ENCODE measurements at regions not wholly inside any gene's neighbourhood (a gene's known extent, or its start where the extent isn't known, plus 50 kb on each side); places are given as distances from the start of the nearest gene placed in this dataset.

DNA sequence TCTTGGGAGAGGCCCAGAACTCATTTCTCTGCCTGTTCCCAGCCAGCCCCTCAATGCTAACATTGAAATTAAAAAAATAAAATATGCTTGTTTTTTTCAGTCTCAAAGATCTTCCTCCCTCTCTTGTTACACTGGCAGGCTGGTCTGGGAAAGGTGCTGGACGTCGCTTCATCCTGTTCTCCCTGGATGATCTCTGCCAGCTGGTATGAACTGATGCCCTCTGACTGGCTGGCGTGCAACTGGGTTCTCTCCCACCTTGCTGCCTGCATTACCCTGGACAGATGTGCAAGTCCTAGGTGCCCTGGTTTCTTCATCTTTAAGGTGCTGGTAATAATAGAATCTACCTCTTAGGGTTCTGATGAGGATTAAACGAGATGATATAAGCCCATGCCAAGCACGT, 263.9 kb upstream of the PROK2 start:
- CTCF ChIA-PET: interaction anchor here (0.6 kb wide), 1 partner anchor 10 kb away, joined by 3 read pairs; no protein-coding TSS in a partner anchor
- H3K4me1 ChIP-seq: no peaks in the 10 kb centered on the region
- H3K4me3 ChIP-seq: no peak overlapping the region
- no peak overlapping the region for H3K4me2 ChIP-seq
- POLR2A ChIA-PET: no interaction called here
- no peak for FAIRE-seq
- DNase-seq (ENCODE audit: low read depth in 1 of 2, low spot score in 1 of 2): no peak
- no peaks in the 10 kb centered on the region for H3K9me3 ChIP-seq
- no peak for TF ChIP-seq CHD2 (IDR thresholded peaks at IDR 0.05; ENCODE audit: low read length, partially characterized antibody)
- TF ChIP-seq E2F6 (IDR thresholded peaks at IDR 0.05; ENCODE audit: borderline replicate concordance, low read depth): no peak
- TF ChIP-seq RCOR1 (IDR thresholded peaks at IDR 0.05; ENCODE audit: low read depth, low read length): no peak
- TF ChIP-seq KDM5A (IDR thresholded peaks at IDR 0.05): no peak
- TF ChIP-seq, protein P1, sequence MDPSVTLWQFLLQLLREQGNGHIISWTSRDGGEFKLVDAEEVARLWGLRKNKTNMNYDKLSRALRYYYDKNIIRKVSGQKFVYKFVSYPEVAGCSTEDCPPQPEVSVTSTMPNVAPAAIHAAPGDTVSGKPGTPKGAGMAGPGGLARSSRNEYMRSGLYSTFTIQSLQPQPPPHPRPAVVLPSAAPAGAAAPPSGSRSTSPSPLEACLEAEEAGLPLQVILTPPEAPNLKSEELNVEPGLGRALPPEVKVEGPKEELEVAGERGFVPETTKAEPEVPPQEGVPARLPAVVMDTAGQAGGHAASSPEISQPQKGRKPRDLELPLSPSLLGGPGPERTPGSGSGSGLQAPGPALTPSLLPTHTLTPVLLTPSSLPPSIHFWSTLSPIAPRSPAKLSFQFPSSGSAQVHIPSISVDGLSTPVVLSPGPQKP (IDR thresholded peaks at IDR 0.05; ENCODE audit: low read depth, low read length): no peak
- no peak for TF ChIP-seq HDAC2 (IDR thresholded peaks at IDR 0.05)
- TF ChIP-seq, protein P2, sequence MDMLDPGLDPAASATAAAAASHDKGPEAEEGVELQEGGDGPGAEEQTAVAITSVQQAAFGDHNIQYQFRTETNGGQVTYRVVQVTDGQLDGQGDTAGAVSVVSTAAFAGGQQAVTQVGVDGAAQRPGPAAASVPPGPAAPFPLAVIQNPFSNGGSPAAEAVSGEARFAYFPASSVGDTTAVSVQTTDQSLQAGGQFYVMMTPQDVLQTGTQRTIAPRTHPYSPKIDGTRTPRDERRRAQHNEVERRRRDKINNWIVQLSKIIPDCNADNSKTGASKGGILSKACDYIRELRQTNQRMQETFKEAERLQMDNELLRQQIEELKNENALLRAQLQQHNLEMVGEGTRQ (IDR thresholded peaks at IDR 0.05): no peak
- TF ChIP-seq NFE2L2 (conservative IDR thresholded peaks at IDR 0.05; ENCODE audit: low read length): no peak
- TF ChIP-seq, protein P3, sequence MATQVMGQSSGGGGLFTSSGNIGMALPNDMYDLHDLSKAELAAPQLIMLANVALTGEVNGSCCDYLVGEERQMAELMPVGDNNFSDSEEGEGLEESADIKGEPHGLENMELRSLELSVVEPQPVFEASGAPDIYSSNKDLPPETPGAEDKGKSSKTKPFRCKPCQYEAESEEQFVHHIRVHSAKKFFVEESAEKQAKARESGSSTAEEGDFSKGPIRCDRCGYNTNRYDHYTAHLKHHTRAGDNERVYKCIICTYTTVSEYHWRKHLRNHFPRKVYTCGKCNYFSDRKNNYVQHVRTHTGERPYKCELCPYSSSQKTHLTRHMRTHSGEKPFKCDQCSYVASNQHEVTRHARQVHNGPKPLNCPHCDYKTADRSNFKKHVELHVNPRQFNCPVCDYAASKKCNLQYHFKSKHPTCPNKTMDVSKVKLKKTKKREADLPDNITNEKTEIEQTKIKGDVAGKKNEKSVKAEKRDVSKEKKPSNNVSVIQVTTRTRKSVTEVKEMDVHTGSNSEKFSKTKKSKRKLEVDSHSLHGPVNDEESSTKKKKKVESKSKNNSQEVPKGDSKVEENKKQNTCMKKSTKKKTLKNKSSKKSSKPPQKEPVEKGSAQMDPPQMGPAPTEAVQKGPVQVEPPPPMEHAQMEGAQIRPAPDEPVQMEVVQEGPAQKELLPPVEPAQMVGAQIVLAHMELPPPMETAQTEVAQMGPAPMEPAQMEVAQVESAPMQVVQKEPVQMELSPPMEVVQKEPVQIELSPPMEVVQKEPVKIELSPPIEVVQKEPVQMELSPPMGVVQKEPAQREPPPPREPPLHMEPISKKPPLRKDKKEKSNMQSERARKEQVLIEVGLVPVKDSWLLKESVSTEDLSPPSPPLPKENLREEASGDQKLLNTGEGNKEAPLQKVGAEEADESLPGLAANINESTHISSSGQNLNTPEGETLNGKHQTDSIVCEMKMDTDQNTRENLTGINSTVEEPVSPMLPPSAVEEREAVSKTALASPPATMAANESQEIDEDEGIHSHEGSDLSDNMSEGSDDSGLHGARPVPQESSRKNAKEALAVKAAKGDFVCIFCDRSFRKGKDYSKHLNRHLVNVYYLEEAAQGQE (IDR thresholded peaks at IDR 0.05): no peak
- no peak for TF ChIP-seq MAFK (IDR thresholded peaks at IDR 0.05; ENCODE audit: partially characterized antibody)
- TF ChIP-seq KDM1A (IDR thresholded peaks at IDR 0.05; ENCODE audit: low read depth): no peak
- TF ChIP-seq, protein P4, sequence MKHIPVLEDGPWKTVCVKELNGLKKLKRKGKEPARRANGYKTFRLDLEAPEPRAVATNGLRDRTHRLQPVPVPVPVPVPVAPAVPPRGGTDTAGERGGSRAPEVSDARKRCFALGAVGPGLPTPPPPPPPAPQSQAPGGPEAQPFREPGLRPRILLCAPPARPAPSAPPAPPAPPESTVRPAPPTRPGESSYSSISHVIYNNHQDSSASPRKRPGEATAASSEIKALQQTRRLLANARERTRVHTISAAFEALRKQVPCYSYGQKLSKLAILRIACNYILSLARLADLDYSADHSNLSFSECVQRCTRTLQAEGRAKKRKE (CRISPR knock-in tag; IDR thresholded peaks at IDR 0.05; ENCODE audit: low read depth): no peak
- TF ChIP-seq MYC (IDR thresholded peaks at IDR 0.05; ENCODE audit: borderline replicate concordance, low read length): no peak
- TF ChIP-seq FOSL2 (IDR thresholded peaks at IDR 0.05): no peak
- TF ChIP-seq FOSL2 (CRISPR knock-in tag; IDR thresholded peaks at IDR 0.05): no peak
- no peak for TF ChIP-seq JUNB (IDR thresholded peaks at IDR 0.05)
- TF ChIP-seq ZSCAN20 (CRISPR knock-in tag; IDR thresholded peaks at IDR 0.05): no peak
- TF ChIP-seq BHLHE40 (IDR thresholded peaks at IDR 0.05; ENCODE audit: low read depth, low read length): no peak
- no peak for TF ChIP-seq HOXB13 (CRISPR knock-in tag; IDR thresholded peaks at IDR 0.05; ENCODE audit: low read depth)
- no peak for TF ChIP-seq CEBPB (IDR thresholded peaks at IDR 0.05)
- no peak for TF ChIP-seq SREBF2 (IDR thresholded peaks at IDR 0.05)
- no peak for ATAC-seq
- H3K27ac ChIP-seq: no peak overlapping the region
- WGBS (ENCODE audit: missing lambda C conversion rate): 42% methylated on average over 5 of the region's 5 CpGs

DNA sequence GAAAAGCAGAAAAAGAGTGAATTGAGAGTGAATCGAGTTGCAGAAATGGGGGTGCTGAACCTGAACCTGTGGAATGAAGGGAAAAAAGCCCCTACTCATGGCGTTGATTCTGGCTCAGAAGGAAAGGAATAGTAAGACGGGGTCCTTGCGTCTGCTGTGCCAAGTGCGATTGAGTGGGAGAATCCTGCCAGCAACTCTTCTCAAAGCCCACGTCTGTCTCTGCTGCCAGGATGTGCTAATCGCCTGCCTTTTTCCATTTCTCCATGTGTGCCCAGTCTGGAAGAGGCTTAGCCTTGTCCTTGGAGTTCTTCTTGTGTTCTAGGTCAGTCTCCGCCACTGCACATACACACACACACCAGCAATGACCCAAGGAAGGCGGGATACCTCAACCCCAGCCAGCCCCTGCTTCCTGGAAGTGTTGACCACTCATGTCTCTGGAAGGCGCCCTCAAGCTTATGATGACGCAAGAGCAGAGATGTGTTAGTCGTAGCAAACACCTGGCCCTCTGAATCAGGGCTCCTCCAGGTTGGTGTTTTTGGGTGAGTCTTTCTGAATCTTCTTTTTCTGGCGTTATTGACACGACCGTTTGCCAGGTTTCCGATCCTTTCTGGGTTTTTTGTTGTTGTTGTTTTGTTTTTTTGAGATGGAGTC, 262.4 kb upstream of the PROK2 start:
- ChIA-PET CTCF (no interaction called here), POLR2A (no interaction called here)
- no peaks in the 10 kb centered on the region for H3K9me3 ChIP-seq
- no peak overlapping the region for H3K4me3 ChIP-seq
- no peak for FAIRE-seq
- DNase-seq (ENCODE audit: low read depth in 1 of 2, low spot score in 1 of 2): no peak
- H3K27ac ChIP-seq: no peak overlapping the region
- H3K4me1 ChIP-seq: no peaks in the 10 kb centered on the region
- no peak overlapping the region for H3K4me2 ChIP-seq
- ATAC-seq: no peak
- whole genome bisulfite sequencing (ENCODE audit: missing lambda C conversion rate): 52% methylated on average over 16 of the region's 16 CpGs
- TF ChIP-seq EP300 (IDR thresholded peaks at IDR 0.05): no peak
- no peak for TF ChIP-seq KDM1A (IDR thresholded peaks at IDR 0.05; ENCODE audit: low read depth)
- no peak for TF ChIP-seq ESRRA (IDR thresholded peaks at IDR 0.05; ENCODE audit: borderline replicate concordance, low read length)
- no peak for TF ChIP-seq NPAS2 (CRISPR knock-in tag; IDR thresholded peaks at IDR 0.05; ENCODE audit: borderline replicate concordance)
- TF ChIP-seq, protein P3 (IDR thresholded peaks at IDR 0.05): no peak
- TF ChIP-seq MAFK (IDR thresholded peaks at IDR 0.05; ENCODE audit: partially characterized antibody): no peak
- no peak for TF ChIP-seq FOSB (CRISPR knock-in tag; IDR thresholded peaks at IDR 0.05)
- TF ChIP-seq TP53 (CRISPR knock-in tag; IDR thresholded peaks at IDR 0.05): no peak
- no peak for TF ChIP-seq BHLHE40 (IDR thresholded peaks at IDR 0.05; ENCODE audit: low read depth, low read length)
